GM12892 (cell line): ENCODE measurements at regions not wholly inside any gene's neighbourhood (a gene's known extent, or its start where the extent isn't known, plus 50 kb on each side); places are given as distances from the start of the nearest gene placed in this dataset.

Experiments used
- DNase-seq: peaks from one replicate; pipeline ENCODE4 v3.0.0; 2011; ENCODE audit not compliant: insufficient read length
- FAIRE-seq: peaks from 2 replicates; lab custom pipeline; 2011; peaks lifted over from hg19 to GRCh38; lab: Jason Lieb, UNC
- POLR2A ChIP-seq: IDR thresholded peaks from 2 replicates; pipeline ENCODE4 v1.6.1; 2011; ENCODE audit warnings: low read depth, low read length, control low read depth
- POLR2AphosphoS5 ChIP-seq: IDR thresholded peaks from 2 replicates; pipeline ENCODE4 v1.6.1; 2011; ENCODE audit warnings: low read depth, low read length, control low read depth
- TAF1 ChIP-seq: IDR thresholded peaks from 2 replicates; pipeline ENCODE4 v1.6.1; 2011; ENCODE audit warnings: low read depth, mild to moderate bottlenecking, control low read depth, low read length, borderline replicate concordance

- FAIRE-seq (no peak), DNase-seq (no peak)
- TF ChIP-seq POLR2A = no peak
- no peak for TF ChIP-seq TAF1
- TF ChIP-seq POLR2AphosphoS5 = no peak
Measured at GRCh38 chr18:1463981-1464380, 559.3 kb downstream of the ADCYAP1 start.

DNA sequence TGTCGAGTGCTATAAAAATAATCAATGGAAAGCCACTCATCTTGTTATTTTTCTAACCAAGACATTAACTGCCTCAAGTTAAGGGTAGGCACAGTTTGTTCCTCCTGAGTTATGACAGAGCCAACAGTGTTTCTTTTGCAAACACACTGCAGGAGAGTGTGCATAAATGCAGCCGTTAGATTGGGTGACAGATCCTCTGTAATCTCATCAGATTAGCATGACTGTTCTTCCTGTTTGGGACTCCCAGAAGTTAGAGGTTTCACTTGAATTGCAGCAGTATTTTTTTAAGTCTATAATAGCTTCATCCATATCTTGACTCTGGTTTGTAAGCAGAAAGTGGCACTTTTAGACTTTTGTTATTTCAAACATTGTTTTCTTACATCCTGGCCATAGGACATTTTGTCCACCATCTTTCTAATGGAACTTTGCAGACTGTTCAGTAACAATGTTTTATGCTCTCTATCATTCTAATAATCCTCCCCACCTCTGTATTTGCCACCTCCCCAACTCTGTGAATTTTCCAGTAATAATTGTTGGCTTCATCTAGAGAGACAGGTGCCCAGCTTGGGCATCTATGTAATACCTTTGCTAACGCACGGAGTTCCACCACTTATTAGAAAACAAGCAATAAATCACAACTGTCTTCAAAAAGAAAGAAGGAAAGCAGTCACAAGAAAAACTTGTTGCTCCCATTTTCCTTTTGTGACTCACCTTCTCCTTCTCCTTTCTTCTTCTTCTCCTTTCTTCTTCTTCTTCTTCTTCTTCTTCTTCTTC is 560.0 kb downstream of the ADCYAP1 start:
- no peak for DNase-seq
- FAIRE-seq = no peak
- no peak for TF ChIP-seq POLR2A
- no peak for TF ChIP-seq TAF1
- no peak for TF ChIP-seq POLR2AphosphoS5

GRCh38 chr18:1466035-1466434 is 561.4 kb downstream of the ADCYAP1 start:
- DNase-seq = no peak
- TF ChIP-seq POLR2AphosphoS5 = no peak
- TF ChIP-seq POLR2A = no peak
- no peak for FAIRE-seq

GRCh38 chr18:1467461-1467964 is 562.8 kb downstream of the ADCYAP1 start:
- no peak for TF ChIP-seq POLR2AphosphoS5
- no peak for TF ChIP-seq POLR2A
- no peak for TF ChIP-seq TAF1
- no peak for DNase-seq
- no peak for FAIRE-seq

DNA sequence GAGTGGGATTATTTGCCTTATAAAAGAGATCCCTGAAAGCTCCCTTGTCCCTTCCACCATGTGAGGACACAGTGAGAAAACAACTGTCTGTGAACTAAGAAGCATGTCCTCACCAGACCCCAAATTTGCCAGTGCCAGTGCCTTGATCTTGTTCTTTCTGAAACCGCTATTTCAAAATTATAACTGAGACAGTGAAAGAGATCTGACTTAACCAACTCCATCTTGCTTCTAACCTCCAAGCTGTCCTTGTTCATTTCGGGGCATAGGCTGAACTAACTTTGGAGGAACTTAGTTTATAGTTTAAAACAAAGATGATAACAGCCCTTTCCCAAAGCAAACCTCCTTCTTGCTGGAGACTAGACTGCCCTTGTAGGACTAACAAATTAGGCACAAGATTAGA is 563.9 kb downstream of the ADCYAP1 start:
- TF ChIP-seq TAF1 (no peak), POLR2A (no peak), POLR2AphosphoS5 (no peak)
- DNase-seq (no peak), FAIRE-seq (no peak)

GRCh38 chr18:1475867-1476266 is 571.2 kb downstream of the ADCYAP1 start:
- TF ChIP-seq TAF1 (no peak), POLR2A (no peak), POLR2AphosphoS5 (no peak)
- no peak for DNase-seq
- FAIRE-seq = no peak

DNA sequence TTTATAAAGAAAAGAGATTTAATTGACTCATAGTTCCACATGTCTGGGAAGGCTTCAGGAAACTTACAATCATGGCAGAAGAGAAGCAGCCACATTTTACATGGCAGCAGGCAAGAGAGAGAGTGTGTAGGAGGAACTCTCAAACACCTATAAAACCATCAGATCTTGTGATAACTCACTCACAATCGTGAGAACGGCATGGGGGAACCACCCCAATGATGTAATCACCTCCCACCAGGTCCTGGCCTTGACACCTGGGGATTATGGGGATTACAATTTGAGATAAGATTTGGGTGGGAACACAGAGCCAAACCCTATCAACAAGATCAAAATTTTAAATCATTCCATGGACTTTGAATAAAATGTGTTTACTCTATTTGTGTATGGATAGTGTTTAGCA is 575.6 kb downstream of the ADCYAP1 start:
- TF ChIP-seq TAF1 = no peak
- no peak for TF ChIP-seq POLR2AphosphoS5
- TF ChIP-seq POLR2A = no peak
- FAIRE-seq (no peak), DNase-seq (no peak)

- no peak for TF ChIP-seq TAF1
- no peak for TF ChIP-seq POLR2A
- no peak for TF ChIP-seq POLR2AphosphoS5
- DNase-seq (no peak), FAIRE-seq (no peak)
Measured at GRCh38 chr18:1481577-1481976, 576.9 kb downstream of the ADCYAP1 start.

GRCh38 chr18:1483385-1483784 is 578.7 kb downstream of the ADCYAP1 start:
- FAIRE-seq = no peak
- DNase-seq = no peak
- TF ChIP-seq POLR2A (no peak), POLR2AphosphoS5 (no peak), TAF1 (no peak)

GRCh38 chr18:1487457-1487856 is 582.8 kb downstream of the ADCYAP1 start:
- TF ChIP-seq TAF1 = no peak
- no peak for TF ChIP-seq POLR2AphosphoS5
- TF ChIP-seq POLR2A = no peak
- DNase-seq (no peak), FAIRE-seq (no peak)

- TF ChIP-seq TAF1 (no peak), POLR2AphosphoS5 (no peak), POLR2A (no peak)
- no peak for DNase-seq
- FAIRE-seq = no peak
Measured at GRCh38 chr18:1488394-1488793, 583.7 kb downstream of the ADCYAP1 start.

DNA sequence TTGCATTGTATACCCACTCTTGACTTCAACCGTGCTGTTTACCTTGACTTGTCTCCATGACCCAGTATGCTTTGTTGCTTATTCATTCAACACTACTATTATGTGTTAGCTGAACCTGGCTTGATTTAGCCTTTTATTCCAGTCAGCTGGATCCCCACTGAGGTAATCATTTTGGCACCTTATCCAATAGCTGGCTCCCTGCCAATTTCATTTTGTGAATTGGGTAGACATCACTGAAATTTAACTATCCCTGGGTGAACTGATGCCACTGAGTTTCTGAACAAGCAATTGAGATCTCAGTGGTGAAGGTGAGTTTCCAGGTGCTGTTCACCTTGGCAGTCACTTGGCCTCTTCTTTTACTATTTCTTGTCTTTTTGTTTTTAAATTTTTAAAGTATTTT is 584.3 kb downstream of the ADCYAP1 start:
- no peak for DNase-seq
- FAIRE-seq = no peak
- no peak for TF ChIP-seq TAF1
- no peak for TF ChIP-seq POLR2AphosphoS5
- TF ChIP-seq POLR2A = no peak

DNA sequence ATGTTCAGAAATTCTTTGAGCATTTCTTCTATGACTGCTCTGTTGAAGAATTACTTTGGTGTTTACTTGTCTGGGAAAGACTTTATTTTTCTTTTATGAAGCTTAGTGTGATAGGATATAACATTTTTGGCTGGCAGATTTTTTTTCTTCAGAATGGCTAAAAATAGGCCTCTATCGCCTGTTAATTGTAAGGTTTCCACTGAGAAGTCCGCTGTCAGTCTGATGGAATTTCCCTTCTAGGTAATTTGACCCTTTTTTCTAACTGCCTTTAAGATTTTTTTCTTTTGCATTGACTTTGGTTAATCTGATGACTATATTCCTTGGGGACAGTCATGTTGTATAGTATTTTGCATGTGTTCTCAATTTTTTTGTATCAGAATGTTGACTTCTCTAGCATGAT is 590.7 kb downstream of the ADCYAP1 start:
- DNase-seq (no peak), FAIRE-seq (no peak)
- no peak for TF ChIP-seq TAF1
- no peak for TF ChIP-seq POLR2AphosphoS5
- TF ChIP-seq POLR2A = no peak
